ENCODE measurements at regions not wholly inside any gene's neighbourhood (a gene's known extent, or its start where the extent isn't known, plus 50 kb on each side); places are given as distances from the start of the nearest gene placed in this dataset.
"Not testable (repeated sequence)": the region's sequence is repeated elsewhere in the genome, so short reads cannot be mapped to it uniquely, and the experiment has no call there.

- no peak overlapping the region for H3K4me3 Mint-ChIP-seq (ENCODE audit: unreplicated experiment)
These were observed 317.5 kb downstream of the RAPGEF2 start for GRCh38 chr4:159420162-159421057.

GRCh38 chr4:159421058-159421419, 318.2 kb downstream of the RAPGEF2 start:
- H3K79me2 ChIP-seq (ENCODE audit: insufficient read depth, low read length); DNase-seq (ENCODE audit: low read depth); H3K9me3 ChIP-seq (ENCODE audit: insufficient read depth, low read depth, low read length); H3K4me2 ChIP-seq (ENCODE audit: low read length); H3K9ac ChIP-seq (ENCODE audit: low read length); H3K4me3 Mint-ChIP-seq (ENCODE audit: unreplicated experiment); H3K4me3 ChIP-seq (ENCODE audit: insufficient read depth, low read depth, low read length); H3K27me3 Mint-ChIP-seq (ENCODE audit: low read depth, unreplicated experiment); H4K20me1 ChIP-seq (ENCODE audit: insufficient read depth, low read length); H2AFZ ChIP-seq (ENCODE audit: low read depth, low read length); H3K27ac Mint-ChIP-seq (ENCODE audit: unreplicated experiment); H3K36me3 Mint-ChIP-seq (ENCODE audit: low read depth, unreplicated experiment); FAIRE-seq; H3K36me3 ChIP-seq (ENCODE audit: insufficient read depth, low read length); H3K27ac ChIP-seq (ENCODE audit: low read depth, low read length); H3K27me3 ChIP-seq (ENCODE audit: insufficient read depth, low read length): not testable (repeated sequence)
- peaks cover 10% of the 10 kb centered on the region for H3K4me1 ChIP-seq (ENCODE audit: insufficient read depth, low read length)
- Mint-ChIP-seq H3K9me3 (ENCODE audit: unreplicated experiment) (peaks cover 11% of the 10 kb centered on the region), H3K4me1 (ENCODE audit: low read depth, unreplicated experiment) (peaks cover 21% of the 10 kb centered on the region)

More at GRCh38 chr4:159420162-159421057, 317.5 kb downstream of the RAPGEF2 start:
- Histone ChIP-seq H3K9me3 (ENCODE audit: insufficient read depth, low read depth, low read length) (peaks cover 3% of the 10 kb centered on the region), H3K4me2 (ENCODE audit: low read length) (no peak overlapping the region), H4K20me1 (ENCODE audit: insufficient read depth, low read length) (no peaks in the 10 kb centered on the region), H3K9ac (ENCODE audit: low read length) (no peak overlapping the region), H3K4me1 (ENCODE audit: insufficient read depth, low read length) (peaks cover 10% of the 10 kb centered on the region), H2AFZ (ENCODE audit: low read depth, low read length) (no peak overlapping the region), H3K36me3 (ENCODE audit: insufficient read depth, low read length) (no peaks in the 10 kb centered on the region), H3K4me3 (ENCODE audit: insufficient read depth, low read depth, low read length) (no peak overlapping the region), H3K27ac (ENCODE audit: low read depth, low read length) (no peak overlapping the region), H3K79me2 (ENCODE audit: insufficient read depth, low read length) (no peaks in the 10 kb centered on the region), H3K27me3 (ENCODE audit: insufficient read depth, low read length) (no peaks in the 10 kb centered on the region)
- no peak for FAIRE-seq
- DNase-seq (ENCODE audit: low read depth), result no peak
- no peak for TF ChIP-seq CTCF (IDR thresholded peaks at IDR 0.05; ENCODE audit: insufficient read depth, low read depth, low read length)
- TF ChIP-seq EZH2 (IDR thresholded peaks at IDR 0.05; ENCODE audit: insufficient read depth, low read length), result no peak
- peaks cover 11% of the 10 kb centered on the region for H3K9me3 Mint-ChIP-seq (ENCODE audit: unreplicated experiment)
- no peaks in the 10 kb centered on the region for H3K36me3 Mint-ChIP-seq (ENCODE audit: low read depth, unreplicated experiment)
- peaks cover 16% of the 10 kb centered on the region for H3K4me1 Mint-ChIP-seq (ENCODE audit: low read depth, unreplicated experiment)
- H3K27me3 Mint-ChIP-seq (ENCODE audit: low read depth, unreplicated experiment), result no peaks in the 10 kb centered on the region
- H3K27ac Mint-ChIP-seq (ENCODE audit: unreplicated experiment), result no peak overlapping the region

- Mint-ChIP-seq H3K9me3 (ENCODE audit: unreplicated experiment) (peaks cover 11% of the 10 kb centered on the region), H3K27ac (ENCODE audit: unreplicated experiment) (no peak overlapping the region), H3K4me1 (ENCODE audit: low read depth, unreplicated experiment) (peaks cover 19% of the 10 kb centered on the region), H3K27me3 (ENCODE audit: low read depth, unreplicated experiment) (no peaks in the 10 kb centered on the region), H3K4me3 (ENCODE audit: unreplicated experiment) (no peak overlapping the region), H3K36me3 (ENCODE audit: low read depth, unreplicated experiment) (no peaks in the 10 kb centered on the region)
- Histone ChIP-seq H4K20me1 (ENCODE audit: insufficient read depth, low read length) (no peaks in the 10 kb centered on the region), H3K4me1 (ENCODE audit: insufficient read depth, low read length) (peaks cover 8% of the 10 kb centered on the region), H3K79me2 (ENCODE audit: insufficient read depth, low read length) (no peaks in the 10 kb centered on the region), H2AFZ (ENCODE audit: low read depth, low read length) (no peak overlapping the region), H3K36me3 (ENCODE audit: insufficient read depth, low read length) (no peaks in the 10 kb centered on the region), H3K27me3 (ENCODE audit: insufficient read depth, low read length) (no peaks in the 10 kb centered on the region), H3K4me3 (ENCODE audit: insufficient read depth, low read depth, low read length) (no peak overlapping the region), H3K9me3 (ENCODE audit: insufficient read depth, low read depth, low read length) (peaks cover 3% of the 10 kb centered on the region), H3K4me2 (ENCODE audit: low read length) (no peak overlapping the region), H3K9ac (ENCODE audit: low read length) (no peak overlapping the region), H3K27ac (ENCODE audit: low read depth, low read length) (no peak overlapping the region)
- DNase-seq (ENCODE audit: low read depth) (no peak), FAIRE-seq (no peak)
- TF ChIP-seq CTCF (IDR thresholded peaks at IDR 0.05; ENCODE audit: insufficient read depth, low read depth, low read length), result no peak
- no peak for TF ChIP-seq EZH2 (IDR thresholded peaks at IDR 0.05; ENCODE audit: insufficient read depth, low read length)
These were observed 319.1 kb downstream of the RAPGEF2 start for GRCh38 chr4:159422019-159422418.
